ENCODE measurements at regions not wholly inside any gene's neighbourhood (a gene's known extent, or its start where the extent isn't known, plus 50 kb on each side); places are given as distances from the start of the nearest gene placed in this dataset.
"Not testable (repeated sequence)": the region's sequence is repeated elsewhere in the genome, so short reads cannot be mapped to it uniquely, and the experiment has no call there.

GRCh38 chr16:63652091-63652490 is 1469.8 kb downstream of the CDH11 start:
- no peak for DNase-seq

- DNase-seq = no peak
These were observed 1471.3 kb downstream of the CDH11 start for GRCh38 chr16:63650550-63650949.

- DNase-seq = not testable (repeated sequence)
These were observed 1488.0 kb downstream of the CDH11 start for GRCh38 chr16:63633706-63634445.

- no peak for DNase-seq
These were observed 1492.6 kb downstream of the CDH11 start for GRCh38 chr16:63629272-63629671.

- no peak for DNase-seq
These were observed 1493.1 kb downstream of the CDH11 start for GRCh38 chr16:63628812-63629211.

- no peak for DNase-seq
These were observed 1496.7 kb downstream of the CDH11 start for GRCh38 chr16:63625126-63625525.

GRCh38 chr16:63623551-63624039 is 1498.3 kb downstream of the CDH11 start:
- DNase-seq = no peak

GRCh38 chr16:63618896-63619485 is 1502.9 kb downstream of the CDH11 start:
- DNase-seq = no peak

- DNase-seq = peak; percentile 60
These were observed 1503.7 kb downstream of the CDH11 start for GRCh38 chr16:63617990-63618763.

GRCh38 chr16:63617047-63617989 is 1504.5 kb downstream of the CDH11 start:
- DNase-seq = no peak

GRCh38 chr16:63614429-63614828 is 1507.4 kb downstream of the CDH11 start:
- DNase-seq = no peak

GRCh38 chr16:63613701-63614100 is 1508.2 kb downstream of the CDH11 start:
- DNase-seq = peak; percentile 26

GRCh38 chr16:63612462-63613227 is 1509.2 kb downstream of the CDH11 start:
- no peak for DNase-seq

- DNase-seq = no peak
These were observed 1515.1 kb downstream of the CDH11 start for GRCh38 chr16:63606778-63607177.

GRCh38 chr16:63602206-63602927 is 1519.5 kb downstream of the CDH11 start:
- no peak for DNase-seq

- no peak for DNase-seq
These were observed 1525.1 kb downstream of the CDH11 start for GRCh38 chr16:63596716-63597115.

GRCh38 chr16:63592852-63593251 is 1529.0 kb downstream of the CDH11 start:
- DNase-seq = no peak

- DNase-seq = no peak
These were observed 1540.3 kb downstream of the CDH11 start for GRCh38 chr16:63581570-63581969.

- no peak for DNase-seq
These were observed 1542.6 kb upstream of the CDH8 start for GRCh38 chr16:63578791-63579190.

GRCh38 chr16:63577891-63578290 is 1541.7 kb upstream of the CDH8 start:
- no peak for DNase-seq

- DNase-seq = no peak
These were observed 1538.8 kb upstream of the CDH8 start for GRCh38 chr16:63575041-63575440.

Measured in NCI-H226 (cell line).